Spleen (tissue), 11 donors: ENCODE measurements at regions not wholly inside any gene's neighbourhood (a gene's known extent, or its start where the extent isn't known, plus 50 kb on each side); places are given as distances from the start of the nearest gene placed in this dataset.
"Not testable (repeated sequence)": the region's sequence is repeated elsewhere in the genome, so short reads cannot be mapped to it uniquely, and the experiment has no call there.

Source experiments
- DNase-seq: peaks from one replicate; pipeline ENCODE4 v3.0.0-alpha.2; 2020
- H3K27ac ChIP-seq, 8 donors: fragments of 200-600 bp; sonication (generic) in 7 of 8; 1 replicate in 4 of 8; 2 replicates in 4 of 8; pipeline versions ENCODE4 v1.5.0 to v1.8.0; 2016 to 2021; ENCODE audit warnings: inconsistent platforms in 4 of 8, mild to moderate bottlenecking in 4 of 8, moderate library complexity in 1 of 8
- H3K27me3 ChIP-seq, 7 donors: fragments of 200-600 bp; sonication (generic) in 6 of 7; replicated peaks in 1 of 7; 1 replicate in 4 of 7; 2 replicates in 3 of 7; pipeline versions ENCODE4 v1.5.0 to v1.8.0; 2016 to 2021; ENCODE audit warnings: inconsistent platforms in 3 of 7, mild to moderate bottlenecking in 1 of 7
- H3K36me3 ChIP-seq, 6 donors: fragments of 200-600 bp; sonication (generic) in 5 of 6; 1 replicate in 4 of 6; 2 replicates in 2 of 6; pipeline versions ENCODE4 v1.5.0 to v1.8.0; 2016 to 2021; ENCODE audit warnings: inconsistent platforms in 2 of 6
- H3K4me1 ChIP-seq, 6 donors: fragments of 200-600 bp; sonication (generic) in 5 of 6; 1 replicate in 3 of 6; 2 replicates in 3 of 6; pipeline versions ENCODE4 v1.5.0 to v1.8.0; 2016 to 2021; ENCODE audit warnings: inconsistent platforms in 3 of 6
- H3K4me3 ChIP-seq, 8 donors: fragments of 200-600 bp; sonication (generic) in 7 of 8; 1 replicate in 4 of 8; 2 replicates in 4 of 8; pipeline versions ENCODE4 v1.5.0 to v1.8.0; 2016 to 2021; ENCODE audit warnings: inconsistent platforms in 4 of 8, mild to moderate bottlenecking in 4 of 8, moderate library complexity in 2 of 8
- H3K9me3 ChIP-seq, 8 donors: fragments of 200-600 bp; sonication (generic) in 7 of 8; 1 replicate in 4 of 8; 2 replicates in 4 of 8; pipeline versions ENCODE4 v1.5.0 to v1.8.0; 2016 to 2021; ENCODE audit warnings: inconsistent platforms in 4 of 8
- POLR2A ChIP-seq, 3 donors: fragments of 450-650 bp; IDR thresholded peaks; one replicate each; pipeline ENCODE4 v1.5.1; 2017; ENCODE audit warnings: antibody characterized with exemption in 3 of 3, mild to moderate bottlenecking in 1 of 3
- POLR2AphosphoS5 ChIP-seq, 3 donors: sonication (generic); formaldehyde crosslinking; IDR thresholded peaks; one replicate each; pipeline ENCODE4 v1.5.1; 2017; ENCODE audit warnings: antibody characterized with exemption in 3 of 3
- WGBS, 5 donors: extraction: QIAGEN DNeasy Blood & Tissue Kit in 3 of 5; methylation state at CpG; one replicate each; pipeline versions ENCODE4 v1.1.5 to v1.1.7; 2013 to 2018; 5-methylcytosine and 5-hydroxymethylcytosine counted together
- intact Hi-C: fragments of 100-400 bp; cut with DNase I; formaldehyde crosslinking; loops from one replicate; pipeline ENCODE4 v1.15.0; 2023; ENCODE audit warnings: low total_unique reads
- TF ChIP-seq, protein P1 (sequence below), 11 experiments: fragments of 200-600 bp in 7 of 11; fragments of 450-650 bp in 4 of 11; sonication (generic) in 4 of 11; IDR thresholded peaks in 8 of 11; conservative IDR thresholded peaks in 3 of 11; 1 replicate in 7 of 11; 2 replicates in 4 of 11; pipeline versions ENCODE4 v1.4.0 to v1.8.0; 2016 to 2021; ENCODE audit warnings: antibody characterized with exemption in 11 of 11, inconsistent platforms in 4 of 11, mild to moderate bottlenecking in 1 of 11
- donor health status: healthy with polysubstance abuse.
- donor health status: DM: no; HTN: no; CAD: no; lungs with moderate emphysema.
- donor health status: DM: no; HTN: no; CAD: no.
- donor health status: Bipolar disorder and iron deficiency.
- donor health status: healthy.
- donor health status: DM: no; HTN: no; CAD: no.
- donor health status: DM: yes; HTN: yes; CAD: no.

DNA sequence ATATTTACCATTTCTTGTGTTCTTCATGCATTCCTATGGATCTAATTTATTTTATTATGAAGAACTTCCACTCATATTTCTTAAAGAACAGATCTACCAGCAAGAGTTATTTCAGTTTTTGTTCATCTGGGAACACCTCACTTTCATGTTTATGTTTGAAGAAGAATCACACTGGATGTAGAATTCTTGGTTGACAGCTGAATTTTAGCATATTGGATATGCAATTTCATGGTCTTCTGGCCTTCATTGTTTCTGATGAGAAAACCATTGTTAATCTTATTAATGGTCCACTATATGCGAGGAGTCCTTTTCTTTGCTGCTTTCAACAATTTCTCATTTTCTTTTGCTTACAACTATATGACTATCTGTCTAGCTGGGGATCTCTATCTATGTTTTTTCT, 189.2 kb downstream of the UXS1 start:
- TF ChIP-seq, protein P1, sequence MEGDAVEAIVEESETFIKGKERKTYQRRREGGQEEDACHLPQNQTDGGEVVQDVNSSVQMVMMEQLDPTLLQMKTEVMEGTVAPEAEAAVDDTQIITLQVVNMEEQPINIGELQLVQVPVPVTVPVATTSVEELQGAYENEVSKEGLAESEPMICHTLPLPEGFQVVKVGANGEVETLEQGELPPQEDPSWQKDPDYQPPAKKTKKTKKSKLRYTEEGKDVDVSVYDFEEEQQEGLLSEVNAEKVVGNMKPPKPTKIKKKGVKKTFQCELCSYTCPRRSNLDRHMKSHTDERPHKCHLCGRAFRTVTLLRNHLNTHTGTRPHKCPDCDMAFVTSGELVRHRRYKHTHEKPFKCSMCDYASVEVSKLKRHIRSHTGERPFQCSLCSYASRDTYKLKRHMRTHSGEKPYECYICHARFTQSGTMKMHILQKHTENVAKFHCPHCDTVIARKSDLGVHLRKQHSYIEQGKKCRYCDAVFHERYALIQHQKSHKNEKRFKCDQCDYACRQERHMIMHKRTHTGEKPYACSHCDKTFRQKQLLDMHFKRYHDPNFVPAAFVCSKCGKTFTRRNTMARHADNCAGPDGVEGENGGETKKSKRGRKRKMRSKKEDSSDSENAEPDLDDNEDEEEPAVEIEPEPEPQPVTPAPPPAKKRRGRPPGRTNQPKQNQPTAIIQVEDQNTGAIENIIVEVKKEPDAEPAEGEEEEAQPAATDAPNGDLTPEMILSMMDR (IDR thresholded peaks at IDR 0.05 in 8 of 11, conservative IDR thresholded peaks at IDR 0.05 in 3 of 11), result no peak
- no peak for TF ChIP-seq POLR2AphosphoS5 (IDR thresholded peaks at IDR 0.05)
- no peak for TF ChIP-seq POLR2A (IDR thresholded peaks at IDR 0.05)
- 92 to 100% (median 96%) methylated on average over 1 of the region's 1 CpG for WGBS, 5 donors
- H3K9me3 ChIP-seq, result peaks cover 0 to 79% (median 60%) of the 10 kb centered on the region in 8 donors
- H3K27ac ChIP-seq, result no peak overlapping the region
- no peak overlapping the region for H3K4me3 ChIP-seq
- no peaks in the 10 kb centered on the region for H3K4me1 ChIP-seq
- no peak for DNase-seq
- no peaks in the 10 kb centered on the region for H3K27me3 ChIP-seq
- no peaks in the 10 kb centered on the region for H3K36me3 ChIP-seq
- intact Hi-C loops, result no loop called here

DNA sequence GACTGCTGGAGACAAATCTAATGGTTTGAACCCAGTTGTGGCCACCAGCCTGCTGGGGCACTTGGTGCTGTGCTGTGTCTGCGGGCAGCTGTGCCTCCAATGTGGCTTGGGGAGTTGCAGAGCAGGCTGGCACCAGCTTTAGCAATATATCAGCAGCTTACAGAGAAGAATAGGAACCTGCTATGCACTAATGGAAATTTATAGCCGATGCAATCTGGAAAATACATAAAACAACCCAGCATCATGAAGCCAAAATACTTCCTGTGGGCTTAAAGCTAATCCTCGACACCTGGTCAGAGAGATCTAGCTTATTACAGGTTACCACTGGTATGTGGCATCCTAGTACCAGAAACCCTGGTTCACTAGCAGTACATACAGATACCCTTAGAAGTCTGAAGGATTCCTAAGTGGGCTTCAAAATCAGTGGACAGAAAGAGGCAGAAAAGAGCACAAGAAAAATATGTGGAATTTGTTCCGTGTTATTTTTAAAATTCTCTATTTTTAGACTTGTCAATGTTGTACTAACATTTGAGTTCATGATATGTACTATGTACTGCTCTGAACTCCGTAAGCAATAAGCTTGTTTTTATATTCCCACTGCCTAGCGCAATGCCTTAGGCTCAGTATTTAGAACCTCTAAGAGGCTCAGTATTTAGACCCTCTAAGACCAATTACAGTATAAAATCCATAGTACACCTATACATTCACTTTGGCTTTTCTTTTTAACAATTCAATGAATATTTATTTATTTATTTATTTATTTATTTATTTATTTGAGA, 194.7 kb downstream of the UXS1 start:
- no peak for DNase-seq
- Histone ChIP-seq H3K9me3 (peaks cover 0 to 54% (median 41%) of the 10 kb centered on the region in 8 donors), H3K4me3 (no peak overlapping the region), H3K4me1 (no peaks in the 10 kb centered on the region), H3K27me3 (no peaks in the 10 kb centered on the region), H3K36me3 (no peaks in the 10 kb centered on the region), H3K27ac (no peak overlapping the region)
- TF ChIP-seq POLR2A (IDR thresholded peaks at IDR 0.05) (no peak), POLR2AphosphoS5 (IDR thresholded peaks at IDR 0.05) (no peak)
- TF ChIP-seq, protein P1 (IDR thresholded peaks at IDR 0.05 in 8 of 11, conservative IDR thresholded peaks at IDR 0.05 in 3 of 11), result no peak
- intact Hi-C loops, result no loop called here
- 57 to 80% (median 75%) methylated on average over 6 of the region's 6 CpGs for WGBS, 5 donors

DNA sequence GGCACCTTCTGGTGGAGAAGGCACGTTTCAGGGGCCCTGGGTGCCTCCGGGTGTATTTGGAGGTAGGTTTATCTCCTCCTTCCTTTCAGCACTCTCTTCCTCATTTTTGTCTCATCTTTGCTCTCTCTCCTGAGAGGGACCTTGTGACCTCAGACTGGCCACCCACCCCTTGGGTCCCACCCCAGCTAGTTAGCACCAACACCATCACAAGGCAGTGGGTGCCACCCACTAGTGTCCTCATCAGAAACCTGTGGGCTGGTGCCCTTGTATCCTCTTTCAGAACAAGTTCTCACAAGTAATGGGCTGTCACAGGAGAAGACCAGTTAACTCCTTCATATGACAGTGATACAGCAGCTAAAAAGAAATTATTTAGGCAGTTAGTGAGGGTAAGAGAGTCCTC, 196.4 kb downstream of the UXS1 start:
- intact Hi-C loops, result no loop called here
- no peaks in the 10 kb centered on the region for H3K36me3 ChIP-seq

DNA sequence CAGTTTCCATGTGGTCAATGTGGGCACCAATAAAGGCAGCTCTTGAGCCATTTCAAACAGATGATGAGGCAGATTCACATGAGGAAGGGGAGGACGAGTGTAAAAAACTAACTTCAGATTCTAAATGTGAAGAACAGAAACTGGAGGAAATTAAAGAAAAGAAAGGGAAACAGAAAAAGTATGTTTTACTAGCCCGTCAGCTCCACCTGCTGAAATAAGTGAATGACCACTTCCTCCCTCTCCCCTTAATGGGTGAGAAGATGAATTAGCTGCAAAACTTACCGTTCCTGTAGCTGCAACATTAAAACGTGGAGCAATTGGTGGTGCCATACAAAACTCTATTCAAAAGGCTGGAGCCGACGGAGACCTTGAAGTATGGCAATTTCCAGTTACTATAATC, 203.5 kb downstream of the UXS1 start:
- intact Hi-C loops, result no loop called here
- DNase-seq, result no peak
- no peak overlapping the region for H3K27ac ChIP-seq
- H3K36me3 ChIP-seq, result no peaks in the 10 kb centered on the region
- peaks cover 0 to 80% (median 58%) of the 10 kb centered on the region in 8 donors for H3K9me3 ChIP-seq
- H3K4me1 ChIP-seq, result no peaks in the 10 kb centered on the region
- TF ChIP-seq POLR2A (IDR thresholded peaks at IDR 0.05), result no peak
- H3K4me3 ChIP-seq, result no peak overlapping the region
- 69 to 85% (median 74%) methylated on average over 6 of the region's 6 CpGs for WGBS, 5 donors
- H3K27me3 ChIP-seq, result no peaks in the 10 kb centered on the region

More for the DNA sequence above, 196.4 kb downstream of the UXS1 start:
- Histone ChIP-seq H3K27ac (no peak overlapping the region), H3K4me1 (no peaks in the 10 kb centered on the region), H3K4me3 (no peak overlapping the region), H3K27me3 (no peaks in the 10 kb centered on the region), H3K9me3 (peaks cover 0 to 56% (median 41%) of the 10 kb centered on the region in 8 donors)
- 81 to 96% (median 91%) methylated on average over 2 of the region's 2 CpGs for WGBS, 5 donors
- TF ChIP-seq, protein P1 (IDR thresholded peaks at IDR 0.05 in 8 of 11, conservative IDR thresholded peaks at IDR 0.05 in 3 of 11), result no peak
- TF ChIP-seq POLR2A (IDR thresholded peaks at IDR 0.05), result no peak
- no peak for TF ChIP-seq POLR2AphosphoS5 (IDR thresholded peaks at IDR 0.05)
- DNase-seq, result no peak

DNA sequence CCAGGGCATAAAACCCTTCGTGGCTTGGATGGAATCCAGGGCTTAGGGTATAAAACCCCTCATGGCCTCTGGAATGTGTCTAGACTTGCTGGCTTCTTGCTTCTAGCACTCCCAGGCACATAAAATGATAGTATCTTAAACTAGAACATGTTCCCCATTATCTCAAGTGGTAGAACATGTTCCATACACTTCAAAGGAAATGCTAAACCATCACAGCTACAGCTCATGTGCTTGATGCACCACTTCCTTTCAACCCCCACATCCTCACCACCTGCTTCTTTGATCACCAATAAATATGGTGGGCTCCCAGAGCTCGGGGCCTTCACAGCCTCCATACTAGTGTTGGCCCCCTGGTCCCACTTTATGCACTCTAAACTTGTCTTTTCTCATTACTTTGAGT, 204.3 kb downstream of the UXS1 start:
- DNase-seq, intact Hi-C loops: not testable (repeated sequence)
- WGBS, 5 donors, result 31 to 78% (median 60%) methylated on average over 2 of the region's 2 CpGs

More for the DNA sequence above, 204.3 kb downstream of the UXS1 start:
- Histone ChIP-seq H3K27ac (peak overlapping the region in 1 of 8 donors; percentile 19), H3K9me3 (peaks cover 0 to 71% (median 49%) of the 10 kb centered on the region in 8 donors)
- not testable (repeated sequence) for H3K36me3 ChIP-seq, H3K4me3 ChIP-seq, H3K4me1 ChIP-seq, H3K27me3 ChIP-seq
